IMR-90 (cell line): ENCODE measurements at regions not wholly inside any gene's neighbourhood (a gene's known extent, or its start where the extent isn't known, plus 50 kb on each side); places are given as distances from the start of the nearest gene placed in this dataset.

Experiments
- ATAC-seq: fragments of 200-7000 bp; cut with Tn5 transposase; 2 replicates; pipeline ENCODE4 v1.9.1; 2020; ENCODE audit warnings: low read depth, mild to moderate bottlenecking, moderate library complexity
- BruUV-seq: library from RNA; stranded (reverse); fragments of 400-500 nt; replicated peaks from 2 replicates; lab custom pipeline; 2021; lab: Mats Ljungman, UMichigan
- CTCF ChIA-PET: fragments of 300-600 bp; formaldehyde crosslinking; extraction: SDS; loops from one replicate; lab custom pipeline; 2021; ENCODE audit warnings: antibody characterized with exemption; lab: Yijun Ruan, JAX
- POLR2A ChIA-PET: fragments of 300-600 bp; sonication (Branson Sonifier 250); formaldehyde crosslinking; loops from one replicate; lab custom pipeline; 2022; ENCODE audit warnings: antibody characterized with exemption; ENCODE audit not compliant: unreplicated experiment; lab: Charles Lee
- DNase-seq: peaks from one replicate; pipeline ENCODE4 v3.0.0; 2013
- H2AFZ ChIP-seq: replicated peaks from 2 replicates; pipeline ENCODE3; 2013; ENCODE audit warnings: low read length, mild to moderate bottlenecking; ENCODE audit not compliant: poor library complexity
- H2AK5ac ChIP-seq: 2 replicates; pipeline ENCODE4 v1.6.1; 2013; ENCODE audit warnings: low read depth, low read length, inconsistent platforms
- H2AK9ac ChIP-seq: replicated peaks from 2 replicates; pipeline ENCODE3; 2013; ENCODE audit warnings: mild to moderate bottlenecking, low read depth, low read length, moderate library complexity; ENCODE audit not compliant: poor library complexity
- H2BK120ac ChIP-seq: 2 replicates; pipeline ENCODE4 v1.6.1; 2013; ENCODE audit warnings: low read depth, low read length, inconsistent platforms
- H2BK15ac ChIP-seq: 3 replicates; pipeline ENCODE4 v1.6.1; 2013; ENCODE audit warnings: low read depth, low read length, inconsistent platforms
- H2BK20ac ChIP-seq: 2 replicates; pipeline ENCODE4 v1.6.1; 2013; ENCODE audit warnings: low read depth, mild to moderate bottlenecking, inconsistent platforms, low read length, moderate library complexity
- H2BK5ac ChIP-seq: 2 replicates; pipeline ENCODE4 v1.6.1; 2013; ENCODE audit warnings: mild to moderate bottlenecking, low read depth, low read length, inconsistent platforms; ENCODE audit not compliant: poor library complexity, severe bottlenecking
- H3K14ac ChIP-seq: replicated peaks from 2 replicates; pipeline ENCODE4 v1.6.1; 2013; ENCODE audit warnings: low read depth, low read length, inconsistent platforms
- H3K18ac ChIP-seq: 2 replicates; pipeline ENCODE4 v1.6.1; 2013; ENCODE audit warnings: low read depth, low read length, control low read depth
- H3K23ac ChIP-seq: 2 replicates; pipeline ENCODE4 v1.6.1; 2013; ENCODE audit warnings: low read depth, low read length, inconsistent platforms
- H3K27ac ChIP-seq: 2 replicates; pipeline ENCODE4 v1.5.1; 2013; ENCODE audit warnings: mild to moderate bottlenecking, control low read depth, low read length; ENCODE audit not compliant: insufficient read depth
- H3K27me3 ChIP-seq: 2 replicates; pipeline ENCODE4 v1.6.1; 2013; ENCODE audit warnings: low read length; ENCODE audit not compliant: control insufficient read depth, insufficient read depth
- H3K36me3 ChIP-seq: 2 replicates; pipeline ENCODE4 v1.6.1; 2013; ENCODE audit warnings: low read length, mixed read lengths; ENCODE audit not compliant: control insufficient read depth, insufficient read depth
- H3K4ac ChIP-seq: 2 replicates; pipeline ENCODE4 v1.6.1; 2013; ENCODE audit warnings: low read depth, low read length, inconsistent platforms
- H3K4me1 ChIP-seq: 2 replicates; pipeline ENCODE4 v1.6.1; 2013; ENCODE audit warnings: low read length, mixed read lengths; ENCODE audit not compliant: control insufficient read depth, insufficient read depth
- H3K4me2 ChIP-seq: 2 replicates; pipeline ENCODE4 v1.6.1; 2013; ENCODE audit warnings: low read depth, mild to moderate bottlenecking, control low read depth, low read length, moderate library complexity
- H3K4me3 ChIP-seq: 2 replicates; pipeline ENCODE4 v1.5.1; 2013; ENCODE audit warnings: low read depth, mild to moderate bottlenecking, control low read depth, low read length, moderate library complexity; ENCODE audit not compliant: insufficient read depth
- H3K56ac ChIP-seq: 2 replicates; pipeline ENCODE4 v1.6.1; 2013; ENCODE audit warnings: low read length, inconsistent platforms; ENCODE audit not compliant: insufficient read depth; ENCODE audit errors: extremely low read depth
- H3K79me1 ChIP-seq, 2 experiments: 2 replicates each; pipeline ENCODE4 v1.6.1; 2013; ENCODE audit warnings: low read length in 2 of 2, inconsistent platforms in 1 of 2, low read depth in 1 of 2
- H3K9ac ChIP-seq: 2 replicates; pipeline ENCODE4 v1.6.1; 2013; ENCODE audit warnings: low read depth, low read length, control low read depth
- H3K9me1 ChIP-seq: 2 replicates; pipeline ENCODE4 v1.6.1; 2013; ENCODE audit warnings: low read length, inconsistent platforms; ENCODE audit not compliant: insufficient read depth
- H3K9me3 ChIP-seq: 2 replicates; pipeline ENCODE4 v1.6.1; 2013; ENCODE audit warnings: low read length; ENCODE audit not compliant: control insufficient read depth, insufficient read depth
- H4K20me1 ChIP-seq: 2 replicates; pipeline ENCODE4 v1.6.1; 2013; ENCODE audit warnings: low read length, inconsistent platforms; ENCODE audit not compliant: insufficient read depth
- H4K5ac ChIP-seq: 2 replicates; pipeline ENCODE4 v1.6.1; 2013; ENCODE audit warnings: mild to moderate bottlenecking, low read depth, low read length, control low read depth
- H4K8ac ChIP-seq, 2 experiments: 2 replicates each; pipeline ENCODE4 v1.6.1; 2013; ENCODE audit warnings: low read depth in 2 of 2, low read length in 2 of 2, control low read depth in 1 of 2, inconsistent platforms in 1 of 2
- H4K91ac ChIP-seq: 2 replicates; pipeline ENCODE4 v1.6.1; 2013; ENCODE audit warnings: low read depth, low read length, inconsistent platforms; ENCODE audit not compliant: insufficient read depth
- ELK1 ChIP-seq: fragments of 150-350 bp; IDR thresholded peaks from 2 replicates; pipeline ENCODE4 v1.6.1; 2016; ENCODE audit warnings: low read depth, mild to moderate bottlenecking, low read length, moderate library complexity, borderline replicate concordance
- WGBS, 2 experiments: methylation state at CpG; one replicate each; pipeline versions ENCODE4 v1.1.5 to v1.1.7; 2013; ENCODE audit warnings: missing lambda C conversion rate in 2 of 2; ENCODE audit not compliant: insufficient read length in 1 of 2; ENCODE audit errors: extremely low coverage in 2 of 2; 5-methylcytosine and 5-hydroxymethylcytosine counted together
- dilution Hi-C: fragments of 300-500 bp; cut with HindIII; formaldehyde crosslinking; loops from one replicate; pipeline ENCODE4 v1.14.3; 2018; ENCODE audit warnings: low sequenced_read_pairs; ENCODE audit not compliant: unreplicated experiment
- in situ Hi-C: fragments of 300-500 bp; cut with MboI; formaldehyde crosslinking; loops from 3 replicates; pipeline ENCODE4 v1.14.3; 2019; ENCODE audit warnings: low sequenced_read_pairs, inconsistent platforms, mixed read lengths
- intact Hi-C: fragments of 100-400 bp; cut with micrococcal nuclease; formaldehyde crosslinking; loops from 2 replicates; pipeline ENCODE4 v1.10.0; 2022

- Histone ChIP-seq H3K27me3 (no peaks in the 10 kb centered on the region), H3K23ac (no peak overlapping the region), H2BK5ac (no peak overlapping the region), H2AK5ac (no peak overlapping the region), H2BK120ac (no peak overlapping the region), H4K8ac (no peak overlapping the region), H3K56ac (no peak overlapping the region), H3K4me2 (no peak overlapping the region), H3K14ac (no peak overlapping the region), H3K4ac (no peak overlapping the region), H2AFZ (no peak overlapping the region), H2BK20ac (no peak overlapping the region), H3K4me1 (no peaks in the 10 kb centered on the region), H2AK9ac (no peak overlapping the region), H3K9me1 (no peaks in the 10 kb centered on the region), H4K5ac (no peak overlapping the region), H3K18ac (no peak overlapping the region), H3K4me3 (no peak overlapping the region), H2BK15ac (no peak overlapping the region), H3K9ac (no peak overlapping the region), H3K36me3 (no peaks in the 10 kb centered on the region), H3K79me1 (no peaks in the 10 kb centered on the region), H3K9me3 (peaks cover 3% of the 10 kb centered on the region; the same call in 1 of the 2 replicates), H4K91ac (no peak overlapping the region), H4K20me1 (no peaks in the 10 kb centered on the region), H3K27ac (no peak overlapping the region)
- intact Hi-C loops (no loop called here), in situ Hi-C loops (no loop called here), dilution Hi-C loops (no loop called here)
- no TSS peak for BruUV-seq
- DNase-seq: no peak
- no peak for ATAC-seq
- POLR2A ChIA-PET: no interaction called here
- CTCF ChIA-PET: no interaction called here
- TF ChIP-seq ELK1: no peak
- no CpG with 5 or more reads among the region's 1 CpG for WGBS, 2 experiments
Measured at GRCh38 chr4:132540268-132540667, 608.8 kb upstream of the PCDH10 start.
